NB4 (cell line): ENCODE measurements at regions not wholly inside any gene's neighbourhood (a gene's known extent, or its start where the extent isn't known, plus 50 kb on each side); places are given as distances from the start of the nearest gene placed in this dataset.

Experiments used
- POLR2A ChIP-seq: IDR thresholded peaks from 2 replicates; pipeline ENCODE4 v1.6.1; 2011; ENCODE audit warnings: mild to moderate bottlenecking; ENCODE audit not compliant: insufficient read length; ENCODE audit errors: extremely low read depth
- TF ChIP-seq, protein P1 (sequence below): IDR thresholded peaks from one replicate; pipeline ENCODE4 v1.5.1; 2012; ENCODE audit warnings: low read depth, low read length
- TF ChIP-seq, protein P2 (sequence below): IDR thresholded peaks from 2 replicates; pipeline ENCODE4 v1.6.1; 2011; ENCODE audit warnings: low read depth, low read length

DNA sequence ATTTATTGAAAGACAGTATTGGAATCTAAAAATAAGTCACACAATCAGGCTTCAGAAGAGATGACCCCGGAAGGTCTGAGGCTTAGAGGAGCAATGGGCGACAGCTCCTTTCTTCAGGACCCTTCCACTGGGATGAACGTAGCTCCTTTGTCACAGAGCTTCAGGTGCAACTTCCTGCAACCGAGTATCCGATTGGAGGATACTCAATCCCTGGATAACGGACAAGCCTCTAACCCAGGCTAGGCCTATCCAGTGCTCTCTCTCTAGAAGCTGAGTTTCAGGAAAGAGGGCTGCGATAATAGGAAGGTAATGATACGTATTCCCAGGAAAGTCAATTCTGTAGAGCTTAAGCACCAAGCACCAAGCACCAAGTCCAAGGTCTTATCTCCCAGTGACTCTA, 349.4 kb upstream of the NPSR1 start:
- TF ChIP-seq, protein P1, sequence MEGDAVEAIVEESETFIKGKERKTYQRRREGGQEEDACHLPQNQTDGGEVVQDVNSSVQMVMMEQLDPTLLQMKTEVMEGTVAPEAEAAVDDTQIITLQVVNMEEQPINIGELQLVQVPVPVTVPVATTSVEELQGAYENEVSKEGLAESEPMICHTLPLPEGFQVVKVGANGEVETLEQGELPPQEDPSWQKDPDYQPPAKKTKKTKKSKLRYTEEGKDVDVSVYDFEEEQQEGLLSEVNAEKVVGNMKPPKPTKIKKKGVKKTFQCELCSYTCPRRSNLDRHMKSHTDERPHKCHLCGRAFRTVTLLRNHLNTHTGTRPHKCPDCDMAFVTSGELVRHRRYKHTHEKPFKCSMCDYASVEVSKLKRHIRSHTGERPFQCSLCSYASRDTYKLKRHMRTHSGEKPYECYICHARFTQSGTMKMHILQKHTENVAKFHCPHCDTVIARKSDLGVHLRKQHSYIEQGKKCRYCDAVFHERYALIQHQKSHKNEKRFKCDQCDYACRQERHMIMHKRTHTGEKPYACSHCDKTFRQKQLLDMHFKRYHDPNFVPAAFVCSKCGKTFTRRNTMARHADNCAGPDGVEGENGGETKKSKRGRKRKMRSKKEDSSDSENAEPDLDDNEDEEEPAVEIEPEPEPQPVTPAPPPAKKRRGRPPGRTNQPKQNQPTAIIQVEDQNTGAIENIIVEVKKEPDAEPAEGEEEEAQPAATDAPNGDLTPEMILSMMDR, result no peak
- TF ChIP-seq POLR2A, result no peak
- TF ChIP-seq, protein P2, sequence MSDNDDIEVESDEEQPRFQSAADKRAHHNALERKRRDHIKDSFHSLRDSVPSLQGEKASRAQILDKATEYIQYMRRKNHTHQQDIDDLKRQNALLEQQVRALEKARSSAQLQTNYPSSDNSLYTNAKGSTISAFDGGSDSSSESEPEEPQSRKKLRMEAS, result no peak
